WTC11 (cell line): ENCODE measurements at regions not wholly inside any gene's neighbourhood (a gene's known extent, or its start where the extent isn't known, plus 50 kb on each side); places are given as distances from the start of the nearest gene placed in this dataset.

Source experiments
- ATAC-seq: fragments of 200-7000 bp; cut with Tn5 transposase; 2 replicates; pipeline ENCODE4 v1.10.0; 2021; ENCODE audit warnings: mild to moderate bottlenecking, moderate library complexity
- CTCF ChIA-PET: fragments of 300-600 bp; sonication (Branson Sonifier 250); formaldehyde crosslinking; loops from one replicate; lab custom pipeline; 2021; ENCODE audit warnings: antibody characterized with exemption; lab: Charles Lee
- POLR2A ChIA-PET: fragments of 350-600 bp; sonication (Branson Sonifier 250); formaldehyde crosslinking; loops from one replicate; lab custom pipeline; 2021; ENCODE audit warnings: antibody characterized with exemption; lab: Charles Lee
- DNase-seq: peaks from one replicate; pipeline ENCODE4 v3.0.0; 2021; ENCODE audit warnings: low spot score
- H3K27ac Mint-ChIP-seq: 2 replicates; pipeline ENCODE4 v1.8.0; 2021; ENCODE audit warnings: mixed read lengths
- H3K27me3 Mint-ChIP-seq: 2 replicates; pipeline ENCODE4 v1.8.0; 2021; ENCODE audit warnings: low read depth, mild to moderate bottlenecking, moderate library complexity, mixed read lengths
- H3K36me3 Mint-ChIP-seq: 2 replicates; pipeline ENCODE4 v1.8.0; 2021; ENCODE audit warnings: mixed read lengths
- H3K4me1 Mint-ChIP-seq: 2 replicates; pipeline ENCODE4 v1.8.0; 2022; ENCODE audit warnings: mixed read lengths
- H3K4me3 Mint-ChIP-seq: 2 replicates; pipeline ENCODE4 v1.8.0; 2021; ENCODE audit warnings: mild to moderate bottlenecking, moderate library complexity, mixed read lengths
- H3K9me3 Mint-ChIP-seq: 2 replicates; pipeline ENCODE4 v1.8.0; 2021; ENCODE audit warnings: mixed read lengths
- ARID4B ChIP-seq: sonication (generic); formaldehyde crosslinking; IDR thresholded peaks from 2 replicates; pipeline ENCODE4 v1.8.0; 2023; ENCODE audit warnings: missing genetic modification reagents, mild to moderate bottlenecking, borderline replicate concordance
- ATF2 ChIP-seq: sonication (generic); formaldehyde crosslinking; IDR thresholded peaks from 2 replicates; pipeline ENCODE4 v1.8.1; 2022; ENCODE audit warnings: low read depth, missing genetic modification reagents, borderline replicate concordance
- ATF6 ChIP-seq: sonication (generic); formaldehyde crosslinking; IDR thresholded peaks from 2 replicates; pipeline ENCODE4 v1.8.1; 2023; ENCODE audit warnings: mild to moderate bottlenecking, missing genetic modification reagents
- CREB1 ChIP-seq: sonication (generic); formaldehyde crosslinking; IDR thresholded peaks from 2 replicates; pipeline ENCODE4 v1.8.0; 2023; ENCODE audit warnings: mild to moderate bottlenecking, missing genetic modification reagents
- CREM ChIP-seq: sonication (generic); formaldehyde crosslinking; IDR thresholded peaks from 2 replicates; pipeline ENCODE4 v1.8.1; 2022; ENCODE audit warnings: mild to moderate bottlenecking, missing genetic modification reagents, moderate library complexity
- ELF4 ChIP-seq: sonication (generic); formaldehyde crosslinking; IDR thresholded peaks from 2 replicates; pipeline ENCODE4 v1.8.1; 2022; ENCODE audit warnings: low read depth, mild to moderate bottlenecking, moderate library complexity, missing genetic modification reagents
- EMX1 ChIP-seq: fragments of 250-450 bp; sonication (Bioruptor Pico); IDR thresholded peaks from 2 replicates; pipeline ENCODE4 v1.8.0; 2021; ENCODE audit warnings: mild to moderate bottlenecking
- ESRRA ChIP-seq: sonication (generic); formaldehyde crosslinking; IDR thresholded peaks from 2 replicates; pipeline ENCODE4 v1.8.1; 2022; ENCODE audit warnings: mild to moderate bottlenecking, missing genetic modification reagents, borderline replicate concordance
- MXD4 ChIP-seq: fragments of 250-450 bp; sonication (Bioruptor Pico); IDR thresholded peaks from 2 replicates; pipeline ENCODE4 v1.8.0; 2021; ENCODE audit warnings: mild to moderate bottlenecking, moderate library complexity, borderline replicate concordance
- MYBL2 ChIP-seq: sonication (generic); formaldehyde crosslinking; IDR thresholded peaks from 2 replicates; pipeline ENCODE4 v1.8.1; 2023; ENCODE audit warnings: mild to moderate bottlenecking, moderate library complexity, missing genetic modification reagents
- NFYB ChIP-seq: sonication (generic); formaldehyde crosslinking; conservative IDR thresholded peaks from 2 replicates; pipeline ENCODE4 v1.8.0; 2022; ENCODE audit warnings: low read depth, missing genetic modification reagents
- NR2C2 ChIP-seq: sonication (generic); formaldehyde crosslinking; IDR thresholded peaks from 2 replicates; pipeline ENCODE4 v1.8.0; 2022; ENCODE audit warnings: mild to moderate bottlenecking, missing genetic modification reagents
- PRRX2 ChIP-seq: fragments of 250-450 bp; sonication (Bioruptor Pico); IDR thresholded peaks from 2 replicates; pipeline ENCODE4 v1.8.0; 2021; ENCODE audit warnings: mild to moderate bottlenecking
- TEAD4 ChIP-seq: sonication (generic); formaldehyde crosslinking; IDR thresholded peaks from 2 replicates; pipeline ENCODE4 v1.8.0; 2022; ENCODE audit warnings: mild to moderate bottlenecking, missing genetic modification reagents
- ZBTB43 ChIP-seq: sonication (generic); formaldehyde crosslinking; IDR thresholded peaks from 2 replicates; pipeline ENCODE4 v1.8.1; 2023; ENCODE audit warnings: mild to moderate bottlenecking, missing genetic modification reagents
- ZNF138 ChIP-seq: sonication (generic); formaldehyde crosslinking; conservative IDR thresholded peaks from 2 replicates; pipeline ENCODE4 v1.8.1; 2022; ENCODE audit warnings: mild to moderate bottlenecking, moderate library complexity, missing genetic modification reagents
- ZNF423 ChIP-seq: fragments of 250-450 bp; sonication (Bioruptor Pico); IDR thresholded peaks from 2 replicates; pipeline ENCODE4 v2.1.2; 2022; ENCODE audit warnings: mild to moderate bottlenecking, moderate library complexity

DNA sequence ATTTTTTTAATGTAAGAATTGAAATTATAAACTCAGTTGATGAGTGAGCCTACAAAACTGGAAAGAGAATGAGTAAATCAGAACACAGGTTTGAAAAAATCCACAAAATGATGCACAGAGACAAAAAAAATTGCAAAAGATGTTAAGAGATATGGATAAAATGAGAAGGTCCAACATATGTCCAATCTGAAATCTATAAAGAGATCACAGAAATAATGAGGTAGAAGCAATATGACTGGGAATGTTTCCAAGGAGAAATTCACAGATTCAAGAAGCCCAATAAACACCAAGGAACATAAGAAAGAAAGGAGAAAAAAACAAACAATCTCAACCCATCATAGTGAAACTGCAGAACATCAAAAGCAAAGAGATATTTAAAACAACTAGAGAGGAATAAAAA lies 288.4 kb upstream of the SLC30A5 start (continued):
- TF ChIP-seq CREB1 (CRISPR knock-in tag) (no peak), ELF4 (no peak), NR2C2 (no peak), ATF2 (CRISPR knock-in tag) (no peak), CREM (CRISPR knock-in tag) (no peak)
- TF ChIP-seq, all 79 proteins: peak for 0

- TF ChIP-seq NFYB (CRISPR knock-in tag) (no peak), ZNF423 (CRISPR knock-in tag) (no peak), CREM (CRISPR knock-in tag) (no peak), MXD4 (CRISPR knock-in tag) (no peak), PRRX2 (CRISPR knock-in tag) (no peak), ZNF138 (CRISPR knock-in tag) (no peak), ATF6 (no peak), EMX1 (no peak), TEAD4 (CRISPR knock-in tag) (no peak), ZBTB43 (no peak), MYBL2 (no peak), ESRRA (CRISPR knock-in tag) (no peak), ARID4B (CRISPR knock-in tag) (no peak)
- POLR2A ChIA-PET: no interaction called here
- DNase-seq: no peak
- Mint-ChIP-seq H3K9me3 (peaks cover 7% of the 10 kb centered on the region), H3K27me3 (no peaks in the 10 kb centered on the region), H3K27ac (peak overlapping the region; percentile 92), H3K36me3 (peaks cover 4% of the 10 kb centered on the region), H3K4me3 (no peak overlapping the region), H3K4me1 (peaks cover 36% of the 10 kb centered on the region)
- ATAC-seq: no peak
- CTCF ChIA-PET: interaction anchor here (0.6 kb wide), 3 partner anchors 26 to 390 kb away, joined by 3 read pairs; no protein-coding TSS in a partner anchor
These were observed 276.2 kb upstream of the SLC30A5 start for GRCh38 chr5:68817632-68818031.
